Limb (tissue), 2 donors: ENCODE measurements at regions not wholly inside any gene's neighbourhood (a gene's known extent, or its start where the extent isn't known, plus 50 kb on each side); places are given as distances from the start of the nearest gene placed in this dataset.
"Not testable (repeated sequence)": the region's sequence is repeated elsewhere in the genome, so short reads cannot be mapped to it uniquely, and the experiment has no call there.

Source experiments
- DNase-seq, 2 donors: peaks; one replicate each; pipeline ENCODE4 v3.0.0-alpha.2; 2016; ENCODE audit errors: extremely low spot score in 2 of 2

GRCh38 chr12:73465106-73465505, 1072.5 kb upstream of the ATXN7L3B start:
- no peak for DNase-seq

DNA sequence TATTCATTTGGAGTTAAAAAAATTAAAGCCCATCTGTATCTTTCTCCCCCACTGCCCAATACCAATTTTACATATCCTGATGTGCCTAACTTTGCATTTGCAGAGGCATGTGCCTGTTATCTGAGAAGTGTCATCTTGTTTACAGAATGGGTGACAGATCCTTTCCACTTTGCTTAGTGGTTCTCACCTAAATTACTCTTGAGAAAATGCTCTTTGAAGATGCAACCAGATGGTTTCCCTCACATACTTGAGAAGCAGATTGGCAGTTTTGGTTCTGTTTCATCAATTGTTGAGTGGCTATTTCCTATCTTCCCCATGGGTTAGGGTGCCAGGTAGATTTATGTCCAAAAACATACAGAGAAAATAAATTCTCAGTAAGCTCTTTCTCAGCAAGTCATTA, 1051.4 kb upstream of the ATXN7L3B start:
- DNase-seq = no peak

DNA sequence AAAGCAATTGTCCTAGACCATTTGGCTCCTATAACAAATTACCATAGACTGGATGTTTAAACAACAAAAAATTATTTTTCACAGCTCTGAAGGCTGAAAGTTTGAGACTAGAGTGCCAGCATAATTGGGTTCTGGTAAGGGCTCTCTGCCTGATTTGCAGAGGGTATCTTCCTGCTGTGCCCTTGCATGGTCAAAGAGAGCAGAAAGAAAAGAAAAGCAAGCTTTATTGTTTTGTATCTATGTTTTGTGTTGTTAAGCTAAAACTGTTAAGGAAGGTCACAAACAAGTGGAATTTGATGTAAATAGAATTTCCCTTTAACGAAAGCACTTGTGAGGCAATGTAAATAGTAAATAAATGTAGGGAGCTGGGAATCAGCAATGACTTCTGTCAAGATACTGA, 1031.0 kb upstream of the ATXN7L3B start:
- no peak for DNase-seq

- DNase-seq = no peak
These were observed 1023.0 kb upstream of the ATXN7L3B start for GRCh38 chr12:73514672-73515071.

DNA sequence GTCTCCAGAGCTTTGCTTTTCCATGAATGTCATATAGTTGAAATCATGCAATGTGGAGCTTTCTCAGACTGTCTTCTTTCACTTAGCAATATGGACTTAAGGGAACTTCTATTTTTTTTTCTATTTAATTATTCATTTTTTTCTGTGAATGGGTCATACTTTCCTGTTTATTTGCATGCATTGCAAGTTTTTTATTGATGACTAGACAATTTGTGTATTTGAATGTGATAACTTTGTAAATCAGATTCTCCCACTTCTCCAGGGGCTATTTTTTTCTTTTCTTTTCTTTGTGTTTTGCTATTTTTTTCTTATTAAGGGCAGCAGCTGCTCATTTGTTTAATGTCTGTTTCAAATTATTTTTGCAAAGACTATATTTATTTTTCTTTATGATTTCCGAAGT, 1019.8 kb upstream of the ATXN7L3B start:
- DNase-seq = no peak

GRCh38 chr12:73529231-73529630, 1008.4 kb upstream of the ATXN7L3B start:
- DNase-seq = no peak

GRCh38 chr12:73529954-73530353, 1007.7 kb upstream of the ATXN7L3B start:
- DNase-seq = no peak

GRCh38 chr12:73531752-73532151, 1005.9 kb upstream of the ATXN7L3B start:
- DNase-seq = no peak

GRCh38 chr12:73547421-73547820, 990.2 kb upstream of the ATXN7L3B start:
- no peak for DNase-seq

DNA sequence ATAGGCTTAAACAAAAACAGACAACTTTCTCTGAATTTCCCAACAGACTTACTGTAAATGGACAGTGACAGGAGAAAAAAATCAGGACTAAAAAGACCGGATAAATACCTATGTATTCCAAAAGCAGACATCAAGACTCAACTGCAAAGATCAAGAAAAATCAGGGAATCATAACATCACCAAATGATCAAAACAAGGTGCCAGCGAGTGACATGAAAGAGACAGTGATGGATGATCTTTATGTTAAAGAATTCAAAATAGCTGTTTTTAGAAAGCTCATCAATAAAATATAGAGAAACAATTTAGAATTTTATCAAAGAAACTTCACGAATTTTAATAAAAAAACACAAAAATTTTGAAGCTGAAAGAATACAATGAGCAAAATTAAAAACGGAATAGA, 952.5 kb upstream of the ATXN7L3B start:
- DNase-seq = no peak

DNA sequence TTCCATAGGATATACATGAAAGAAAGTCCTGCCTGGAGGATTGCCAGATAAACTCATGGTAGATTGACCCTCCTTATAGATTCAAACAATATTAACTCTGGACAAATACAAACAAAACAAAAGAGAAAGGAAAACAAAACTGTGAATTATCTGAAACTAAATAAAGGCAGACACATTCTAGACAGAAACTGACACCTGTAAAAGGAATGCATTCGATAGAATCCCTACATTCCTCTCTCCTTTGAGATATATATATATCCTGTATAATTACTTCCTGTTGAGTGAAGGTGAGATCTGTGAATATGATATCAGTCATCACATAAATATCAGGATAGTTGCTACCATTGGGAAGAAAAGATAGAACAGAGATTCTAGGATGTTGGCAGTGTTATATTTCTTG, 948.4 kb upstream of the ATXN7L3B start:
- no peak for DNase-seq

GRCh38 chr12:73598626-73599025, 939.0 kb upstream of the ATXN7L3B start:
- no peak for DNase-seq

GRCh38 chr12:73599268-73599667, 938.4 kb upstream of the ATXN7L3B start:
- DNase-seq = no peak

GRCh38 chr12:73605925-73606324, 931.7 kb upstream of the ATXN7L3B start:
- DNase-seq = peak in 1 of 2 donors; percentile 27

DNA sequence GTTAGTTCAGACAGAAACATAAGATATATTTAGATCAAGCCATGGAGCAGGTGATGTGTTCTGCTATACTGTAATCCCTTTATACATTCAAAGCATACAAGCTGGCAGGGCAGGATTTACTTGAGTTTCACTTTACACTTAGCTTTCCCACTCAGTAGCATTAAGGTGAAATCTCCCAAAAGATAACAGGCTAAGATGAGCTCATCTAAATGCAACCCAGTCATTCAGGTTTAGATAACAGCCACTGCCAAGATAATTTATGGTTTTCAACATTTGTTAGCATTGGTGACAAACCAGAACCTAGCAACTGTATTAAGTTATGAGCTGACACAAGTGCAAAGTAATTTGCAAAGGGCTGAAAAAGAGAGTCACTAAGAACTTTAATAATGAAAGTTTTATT, 925.1 kb upstream of the ATXN7L3B start:
- peak in 1 of 2 donors; percentile 7 for DNase-seq

GRCh38 chr12:73623421-73623820, 914.2 kb upstream of the ATXN7L3B start:
- DNase-seq = no peak

DNA sequence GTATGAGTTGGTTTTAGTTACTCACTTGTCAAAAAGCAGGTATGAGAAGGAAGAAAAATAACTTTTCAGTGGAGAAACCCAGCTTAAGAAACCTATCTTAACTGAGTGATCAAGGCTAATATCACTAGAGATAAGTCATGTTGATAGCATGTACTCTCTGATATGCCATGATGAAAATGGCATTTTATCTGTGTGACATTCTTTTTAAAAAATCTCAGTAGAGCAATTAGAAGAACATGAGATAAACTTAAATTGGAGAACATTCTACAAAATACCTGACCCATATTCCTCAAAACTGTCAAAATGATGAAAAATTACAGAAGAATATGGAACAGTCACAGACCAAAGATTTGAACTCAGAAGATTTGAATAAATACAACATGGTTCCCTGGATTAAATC, 912.4 kb upstream of the ATXN7L3B start:
- no peak for DNase-seq

DNA sequence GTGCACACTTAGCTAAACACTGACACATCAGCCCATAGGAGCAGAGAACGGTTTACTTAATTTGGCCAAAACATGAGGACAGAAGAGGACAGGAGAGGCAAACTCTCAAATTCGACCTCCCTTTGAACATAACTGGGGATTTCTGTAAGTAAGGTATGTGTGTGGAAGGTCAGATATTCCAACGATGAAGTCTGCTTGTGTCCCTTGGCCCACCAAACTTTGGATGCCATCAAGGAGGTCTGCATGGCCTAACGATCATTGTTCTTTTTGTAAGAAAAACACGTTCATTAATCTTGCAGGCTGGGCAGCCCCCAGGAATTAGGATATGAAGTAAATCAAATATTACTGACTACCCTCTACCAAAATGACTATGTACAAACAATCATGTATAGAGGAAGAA, 908.5 kb upstream of the ATXN7L3B start:
- no peak for DNase-seq

- no peak for DNase-seq
These were observed 907.5 kb upstream of the ATXN7L3B start for GRCh38 chr12:73629893-73630831.

DNA sequence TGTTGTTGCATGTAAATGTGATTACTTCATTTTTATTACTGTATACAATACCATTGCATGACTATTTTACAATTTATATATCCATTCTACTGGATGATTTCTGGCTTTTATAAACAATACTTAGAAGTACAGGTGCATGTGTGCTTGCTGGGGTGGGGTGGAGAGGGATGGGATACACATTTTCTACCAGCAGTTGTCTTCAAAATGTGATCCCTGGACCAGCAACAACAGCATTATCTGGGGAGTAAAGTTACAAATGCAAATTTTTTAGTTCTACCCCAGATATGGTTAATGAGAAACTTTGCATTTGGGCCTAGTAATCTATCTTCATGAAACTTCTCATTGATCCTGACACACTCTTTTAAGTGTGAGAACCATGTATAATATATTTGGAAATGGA, 905.4 kb upstream of the ATXN7L3B start:
- DNase-seq = no peak

- DNase-seq = no peak
These were observed 905.0 kb upstream of the ATXN7L3B start for GRCh38 chr12:73632661-73633060.

DNA sequence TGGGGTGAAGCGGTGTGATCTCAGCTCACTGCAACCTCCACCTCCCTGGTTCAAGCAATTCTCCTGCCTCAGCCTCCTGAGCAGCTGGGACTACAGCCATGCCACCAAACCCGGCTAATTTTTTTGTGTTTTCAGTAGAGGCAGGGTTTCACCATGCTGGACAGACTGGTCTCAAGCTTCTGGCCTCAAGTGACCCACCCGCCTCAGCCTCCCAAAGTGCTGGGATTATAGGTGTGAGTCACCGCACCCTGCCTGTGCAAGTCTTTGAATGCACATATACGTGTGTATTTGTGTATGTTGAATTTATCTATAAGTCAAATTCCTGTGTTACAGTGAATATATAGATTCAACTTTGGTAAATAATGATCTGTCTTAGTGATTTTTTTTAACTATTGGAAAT, 898.2 kb upstream of the ATXN7L3B start:
- DNase-seq = not testable (repeated sequence)

DNA sequence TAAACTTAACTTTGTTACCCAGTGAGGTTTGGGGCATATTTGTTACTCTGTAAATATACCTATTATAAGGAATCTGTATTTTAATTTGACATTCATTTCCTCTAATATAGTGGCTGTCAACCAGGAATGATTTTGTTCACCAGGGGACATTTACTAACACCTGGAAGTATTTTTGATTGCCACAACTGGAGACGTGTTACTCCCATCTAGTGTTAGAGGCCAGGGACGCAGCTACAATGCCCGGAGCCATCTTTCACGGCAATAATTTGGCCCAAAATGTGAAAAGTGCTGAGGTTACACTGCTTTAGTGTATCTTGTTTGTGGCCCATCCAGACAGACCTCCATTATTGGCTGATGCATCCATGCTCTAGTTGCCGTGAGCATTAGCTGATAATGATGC, 881.3 kb upstream of the ATXN7L3B start:
- no peak for DNase-seq
